GM12891 (cell line): ENCODE measurements at regions not wholly inside any gene's neighbourhood (a gene's known extent, or its start where the extent isn't known, plus 50 kb on each side); places are given as distances from the start of the nearest gene placed in this dataset.

Experiments
- PAX5 ChIP-seq: IDR thresholded peaks from 2 replicates; pipeline ENCODE4 v1.6.1; 2011; ENCODE audit warnings: low read length, moderate library complexity, mild to moderate bottlenecking; ENCODE audit not compliant: insufficient read depth, severe bottlenecking
- POLR2A ChIP-seq: IDR thresholded peaks from 2 replicates; pipeline ENCODE4 v1.6.1; 2011; ENCODE audit warnings: low read depth, low read length, control low read depth
- POLR2AphosphoS5 ChIP-seq: IDR thresholded peaks from 2 replicates; pipeline ENCODE4 v1.6.1; 2011; ENCODE audit warnings: low read depth, low read length, control low read depth
- SPI1 ChIP-seq: IDR thresholded peaks from 2 replicates; pipeline ENCODE4 v1.6.1; 2011; ENCODE audit warnings: low read depth, low read length, control low read depth
- TAF1 ChIP-seq: IDR thresholded peaks from 2 replicates; pipeline ENCODE4 v1.6.1; 2011; ENCODE audit warnings: low read depth, low read length, control low read depth

GRCh38 chr3:150161011-150161410, 190.3 kb upstream of the PFN2 start:
- TF ChIP-seq TAF1: no peak
- TF ChIP-seq POLR2A: no peak
- no peak for TF ChIP-seq POLR2AphosphoS5
- TF ChIP-seq SPI1: no peak
- no peak for TF ChIP-seq PAX5
